ENCODE measurements at regions not wholly inside any gene's neighbourhood (a gene's known extent, or its start where the extent isn't known, plus 50 kb on each side); places are given as distances from the start of the nearest gene placed in this dataset.
"Not testable (repeated sequence)": the region's sequence is repeated elsewhere in the genome, so short reads cannot be mapped to it uniquely, and the experiment has no call there.

- DNase-seq = no peak
Measured at GRCh38 chr1:227508431-227508830, 54.9 kb upstream of the ZNF678 start.

GRCh38 chr1:227506490-227507393 lies 56.6 kb upstream of the ZNF678 start:
- DNase-seq = not testable (repeated sequence)

GRCh38 chr1:227496045-227496444 lies 67.3 kb upstream of the ZNF678 start:
- not testable (repeated sequence) for DNase-seq

- DNase-seq = not testable (repeated sequence)
Measured at GRCh38 chr1:227493863-227494551, 69.3 kb upstream of the ZNF678 start.

GRCh38 chr1:227490478-227490877 lies 72.9 kb upstream of the ZNF678 start:
- DNase-seq = no peak

- no peak for DNase-seq
Measured at GRCh38 chr1:227490001-227490400, 73.4 kb upstream of the ZNF678 start.

GRCh38 chr1:227489572-227489971 lies 73.8 kb upstream of the ZNF678 start:
- DNase-seq = no peak

- DNase-seq = no peak
Measured at GRCh38 chr1:227487606-227488005, 75.8 kb upstream of the ZNF678 start.

- DNase-seq = no peak
Measured at GRCh38 chr1:227486559-227486958, 76.8 kb upstream of the ZNF678 start.

GRCh38 chr1:227482023-227482299 lies 81.4 kb upstream of the ZNF678 start:
- DNase-seq = no peak

- not testable (repeated sequence) for DNase-seq
Measured at GRCh38 chr1:227474072-227474471, 89.3 kb upstream of the ZNF678 start.

- no peak for DNase-seq
Measured at GRCh38 chr1:227472772-227473171, 90.6 kb upstream of the ZNF678 start.

- DNase-seq = no peak
Measured at GRCh38 chr1:227470688-227471087, 92.7 kb upstream of the ZNF678 start.

GRCh38 chr1:227469708-227470107 lies 93.6 kb upstream of the ZNF678 start:
- DNase-seq = no peak

- no peak for DNase-seq
Measured at GRCh38 chr1:227466039-227466645, 97.2 kb upstream of the ZNF678 start.

- DNase-seq = no peak
Measured at GRCh38 chr1:227465256-227465655, 98.1 kb upstream of the ZNF678 start.

GRCh38 chr1:227459977-227460376 lies 103.4 kb upstream of the ZNF678 start:
- DNase-seq = no peak

- no peak for DNase-seq
Measured at GRCh38 chr1:227459326-227459841, 104.0 kb upstream of the ZNF678 start.

GRCh38 chr1:227454686-227455085 lies 108.7 kb upstream of the ZNF678 start:
- no peak for DNase-seq

GRCh38 chr1:227453631-227454355 lies 109.6 kb upstream of the ZNF678 start:
- DNase-seq = no peak

GRCh38 chr1:227451954-227452353 lies 111.4 kb upstream of the ZNF678 start:
- DNase-seq = no peak

- no peak for DNase-seq
Measured at GRCh38 chr1:227451057-227451456, 112.3 kb upstream of the ZNF678 start.

- no peak for DNase-seq
Measured at GRCh38 chr1:227450489-227450888, 112.9 kb upstream of the ZNF678 start.
